GM12878 (cell line): ENCODE measurements at regions not wholly inside any gene's neighbourhood (a gene's known extent, or its start where the extent isn't known, plus 50 kb on each side); places are given as distances from the start of the nearest gene placed in this dataset.

Experiments
- ATAC-seq: fragments of 200-7000 bp; cut with Tn5 transposase; 3 replicates; pipeline ENCODE4 v1.9.1; 2020; ENCODE audit warnings: mild to moderate bottlenecking, moderate library complexity
- BruUV-seq: library from RNA; stranded (reverse); fragments of 400-500 nt; replicated peaks from 2 replicates; lab custom pipeline; 2021; lab: Mats Ljungman, UMichigan
- CTCF ChIA-PET: fragments of 300-600 bp; sonication (Branson Sonifier 250); formaldehyde crosslinking; extraction: SDS; loops from one replicate; lab custom pipeline; 2021; ENCODE audit warnings: inconsistent platforms; lab: Yijun Ruan, JAX
- POLR2A ChIA-PET: fragments of 350-600 bp; formaldehyde crosslinking; extraction: SDS; loops from one replicate; lab custom pipeline; 2021; ENCODE audit warnings: inconsistent platforms; lab: Charles Lee
- RAD21 ChIA-PET: fragments of 300-600 bp; sonication (Branson Sonifier 250); formaldehyde crosslinking; loops from one replicate; lab custom pipeline; 2023; ENCODE audit warnings: antibody characterized with exemption; ENCODE audit not compliant: unreplicated experiment; lab: Charles Lee
- SMC1A ChIA-PET: fragments of 300-600 bp; sonication (Branson Sonifier 250); formaldehyde crosslinking; loops from one replicate; lab custom pipeline; 2023; ENCODE audit not compliant: unreplicated experiment, uncharacterized antibody; lab: Charles Lee
- DNase-seq: peaks from one replicate; pipeline ENCODE4 v3.0.0-alpha.2; 2011; ENCODE audit warnings: low read depth, low spot score
- FAIRE-seq: peaks from 3 replicates; lab custom pipeline; 2011; peaks lifted over from hg19 to GRCh38; lab: Jason Lieb, UNC
- H2AFZ ChIP-seq: 2 replicates; pipeline ENCODE4 v1.6.0; 2011; ENCODE audit warnings: low read depth, low read length, control low read depth; ENCODE audit not compliant: control insufficient read depth
- H3K27ac ChIP-seq: 2 replicates; pipeline ENCODE4 v1.5.1; 2011; ENCODE audit warnings: control low read depth; ENCODE audit not compliant: control insufficient read depth, insufficient read depth
- H3K27me3 ChIP-seq, 2 experiments: replicated peaks in 1 of 2; 2 replicates each; pipeline versions ENCODE4 v1.6.0 to v1.6.1; 2011; ENCODE audit warnings: low read length in 1 of 2; ENCODE audit not compliant: control insufficient read depth in 2 of 2, insufficient read depth in 2 of 2
- H3K36me3 ChIP-seq, 2 experiments: 2 replicates each; pipeline ENCODE4 v1.5.1; 2011; ENCODE audit warnings: low read length in 1 of 2; ENCODE audit not compliant: control insufficient read depth in 2 of 2, insufficient read depth in 2 of 2
- H3K4me1 ChIP-seq: 2 replicates; pipeline ENCODE4 v1.6.1; 2011; ENCODE audit warnings: mild to moderate bottlenecking, low read length, moderate library complexity, mixed read lengths; ENCODE audit not compliant: control insufficient read depth, insufficient read depth
- H3K4me2 ChIP-seq: 2 replicates; pipeline ENCODE4 v1.6.0; 2011; ENCODE audit warnings: control low read depth; ENCODE audit not compliant: control insufficient read depth, insufficient read depth
- H3K4me3 ChIP-seq: fragments of 200-600 bp; sonication (generic); 2 replicates; pipeline ENCODE4 v1.5.1; 2016
- H3K79me2 ChIP-seq: 2 replicates; pipeline ENCODE4 v1.6.0; 2011; ENCODE audit warnings: low read length; ENCODE audit not compliant: control insufficient read depth, insufficient read depth
- H3K9ac ChIP-seq: 2 replicates; pipeline ENCODE4 v1.8.0; 2011; ENCODE audit warnings: low read length, control low read depth, mixed read lengths; ENCODE audit not compliant: control insufficient read depth, insufficient read depth
- H3K9me3 ChIP-seq: replicated peaks from 3 replicates; pipeline ENCODE4 v1.5.1; 2011; ENCODE audit warnings: mild to moderate bottlenecking, low read length; ENCODE audit not compliant: control insufficient read depth, insufficient read depth
- H4K20me1 ChIP-seq: 2 replicates; pipeline ENCODE4 v1.6.0; 2011; ENCODE audit not compliant: control insufficient read depth, insufficient read depth
- BHLHE40 ChIP-seq, 2 experiments: fragments of 450-650 bp in 1 of 2; IDR thresholded peaks; 2 replicates each; pipeline ENCODE4 v1.6.1; 2011 to 2017; ENCODE audit warnings: low read depth in 2 of 2, borderline replicate concordance in 1 of 2, improper control_type of control experiment in 1 of 2, low read length in 1 of 2, mild to moderate bottlenecking in 1 of 2
- BRCA1 ChIP-seq: IDR thresholded peaks from 2 replicates; pipeline ENCODE4 v1.6.1; 2011; ENCODE audit warnings: low read depth, low read length, improper control_type of control experiment
- CHD4 ChIP-seq: fragments of 200-600 bp; sonication (generic); IDR thresholded peaks from 2 replicates; pipeline ENCODE4 v1.6.1; 2016; ENCODE audit warnings: mild to moderate bottlenecking
- IKZF2 ChIP-seq, 2 experiments: fragments of 450-650 bp; IDR thresholded peaks; 2 replicates each; pipeline ENCODE4 v1.6.1; 2017; ENCODE audit warnings: mild to moderate bottlenecking in 2 of 2, moderate library complexity in 2 of 2
- MEF2A ChIP-seq: IDR thresholded peaks from 2 replicates; pipeline ENCODE4 v1.6.1; 2011; ENCODE audit warnings: low read depth, mild to moderate bottlenecking, low read length, moderate library complexity; ENCODE audit not compliant: insufficient read depth
- MXI1 ChIP-seq: fragments of 150-350 bp; IDR thresholded peaks from 2 replicates; pipeline ENCODE4 v1.6.1; 2011; ENCODE audit warnings: low read depth, mild to moderate bottlenecking, inconsistent platforms, low read length, improper control_type of control experiment
- NFXL1 ChIP-seq: fragments of 450-650 bp; IDR thresholded peaks from 2 replicates; pipeline ENCODE4 v1.6.1; 2017; ENCODE audit warnings: antibody characterized with exemption, mild to moderate bottlenecking, borderline replicate concordance
- NFYA ChIP-seq: IDR thresholded peaks from 2 replicates; pipeline ENCODE4 v1.6.1; 2011; ENCODE audit warnings: low read depth, mild to moderate bottlenecking, low read length, improper control_type of control experiment, borderline replicate concordance
- POU2F2 ChIP-seq: IDR thresholded peaks from 3 replicates; pipeline ENCODE4 v1.6.1; 2011; ENCODE audit warnings: low read depth, mild to moderate bottlenecking, low read length, borderline replicate concordance
- RFX5 ChIP-seq: IDR thresholded peaks from 2 replicates; pipeline ENCODE4 v1.6.1; 2011; ENCODE audit warnings: low read depth, low read length, improper control_type of control experiment
- SKIL ChIP-seq: fragments of 450-650 bp; IDR thresholded peaks from 2 replicates; pipeline ENCODE4 v1.6.1; 2017; ENCODE audit warnings: mild to moderate bottlenecking, low read depth, inconsistent platforms; ENCODE audit not compliant: poor library complexity, severe bottlenecking
- SMC3 ChIP-seq: IDR thresholded peaks from 2 replicates; pipeline ENCODE4 v1.6.1; 2011; ENCODE audit warnings: low read length, improper control_type of control experiment, borderline replicate concordance
- SREBF1 ChIP-seq: IDR thresholded peaks from 2 replicates; pipeline ENCODE4 v1.6.1; 2012; ENCODE audit warnings: mild to moderate bottlenecking, low read length
- SRF ChIP-seq, 2 experiments: IDR thresholded peaks; 2 replicates each; pipeline ENCODE4 v1.6.1; 2011; ENCODE audit warnings: low read depth in 2 of 2, low read length in 2 of 2, mild to moderate bottlenecking in 1 of 2, moderate library complexity in 1 of 2
- TBL1XR1 ChIP-seq: IDR thresholded peaks from 2 replicates; pipeline ENCODE4 v1.6.1; 2012; ENCODE audit warnings: low read depth, low read length, improper control_type of control experiment
- TCF12 ChIP-seq: IDR thresholded peaks from 2 replicates; pipeline ENCODE4 v1.6.1; 2011; ENCODE audit warnings: low read depth, mild to moderate bottlenecking, low read length
- WRNIP1 ChIP-seq: IDR thresholded peaks from 2 replicates; pipeline ENCODE4 v1.6.1; 2011; ENCODE audit warnings: low read depth, low read length, improper control_type of control experiment, borderline replicate concordance
- in situ Hi-C: fragments of 300-500 bp; cut with MboI; formaldehyde crosslinking; loops from 9 replicates; pipeline ENCODE4 v1.14.3; 2018; ENCODE audit warnings: mixed read lengths
- intact Hi-C: fragments of 100-400 bp; cut with micrococcal nuclease; formaldehyde crosslinking; loops from one replicate; pipeline ENCODE4 v1.14.2; 2022; ENCODE audit not compliant: unreplicated experiment

DNA sequence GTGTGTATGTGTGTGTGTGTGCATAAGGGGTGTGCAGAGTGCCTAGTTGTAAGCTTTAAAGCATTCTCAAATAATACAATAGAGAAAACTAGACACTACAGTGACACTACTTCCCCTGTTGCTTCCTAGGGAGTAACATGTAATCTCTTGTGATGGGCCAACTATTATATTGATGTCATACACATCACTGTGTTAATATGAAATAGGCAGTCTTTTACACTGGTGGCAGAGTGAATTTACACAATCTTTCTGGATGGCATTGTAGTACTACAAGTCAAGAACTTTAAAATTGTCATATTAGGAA lies 488.0 kb upstream of the ZEB2 start:
- CTCF ChIA-PET = no interaction called here
- no peak overlapping the region for H3K4me3 ChIP-seq
- RAD21 ChIA-PET = no interaction called here
- H3K36me3 ChIP-seq = no peaks in the 10 kb centered on the region
- no peaks in the 10 kb centered on the region for H3K79me2 ChIP-seq
- no peak overlapping the region for H3K27ac ChIP-seq
- in situ Hi-C loops (no loop called here), intact Hi-C loops (no loop called here)
- POLR2A ChIA-PET = no interaction called here
- SMC1A ChIA-PET = no interaction called here
- no peak overlapping the region for H3K9ac ChIP-seq
- H2AFZ ChIP-seq = no peak overlapping the region
- H3K4me2 ChIP-seq = no peak overlapping the region
- no peaks in the 10 kb centered on the region; a peak in 1 of 4 replicates for H3K27me3 ChIP-seq
- no peaks in the 10 kb centered on the region for H3K9me3 ChIP-seq
- no peak for TF ChIP-seq SRF (IDR thresholded peaks at IDR 0.05; ENCODE audit: low read depth in 2 of 2, low read length in 2 of 2)
- TF ChIP-seq TCF12 = no peak
- no peak for TF ChIP-seq WRNIP1
- TF ChIP-seq SREBF1 = no peak
- TF ChIP-seq MEF2A = no peak
- TF ChIP-seq MXI1 = no peak
- no peak for TF ChIP-seq NFYA
- TF ChIP-seq NFXL1 = no peak
- no peak for TF ChIP-seq BRCA1
- TF ChIP-seq SMC3 = no peak
- no peak for TF ChIP-seq SKIL
- no peak for TF ChIP-seq IKZF2 (IDR thresholded peaks at IDR 0.05)
- TF ChIP-seq CHD4 = no peak
- TF ChIP-seq TBL1XR1 = no peak
- TF ChIP-seq BHLHE40 (IDR thresholded peaks at IDR 0.05; ENCODE audit: borderline replicate concordance in 1 of 2, low read depth in 2 of 2, low read length in 1 of 2) = no peak
- TF ChIP-seq RFX5 = no peak
- TF ChIP-seq POU2F2 = no peak
- BruUV-seq = no TSS peak
- H3K4me1 ChIP-seq = no peaks in the 10 kb centered on the region
- DNase-seq = no peak
- no peaks in the 10 kb centered on the region for H4K20me1 ChIP-seq
- no peak for ATAC-seq
- FAIRE-seq = no peak
